GM12875 (cell line): ENCODE measurements at regions not wholly inside any gene's neighbourhood (a gene's known extent, or its start where the extent isn't known, plus 50 kb on each side); places are given as distances from the start of the nearest gene placed in this dataset.

Experiments
- H3K4me3 ChIP-seq: one replicate; pipeline ENCODE4 v1.5.1; 2011; ENCODE audit warnings: low read depth, low read length, control low read depth
- TF ChIP-seq, protein P1 (sequence below): IDR thresholded peaks from 2 replicates; pipeline ENCODE4 v1.5.1; 2011; ENCODE audit warnings: low read depth, mild to moderate bottlenecking, control low read depth, inconsistent platforms, low read length, moderate library complexity, borderline replicate concordance; ENCODE audit not compliant: insufficient read depth

DNA sequence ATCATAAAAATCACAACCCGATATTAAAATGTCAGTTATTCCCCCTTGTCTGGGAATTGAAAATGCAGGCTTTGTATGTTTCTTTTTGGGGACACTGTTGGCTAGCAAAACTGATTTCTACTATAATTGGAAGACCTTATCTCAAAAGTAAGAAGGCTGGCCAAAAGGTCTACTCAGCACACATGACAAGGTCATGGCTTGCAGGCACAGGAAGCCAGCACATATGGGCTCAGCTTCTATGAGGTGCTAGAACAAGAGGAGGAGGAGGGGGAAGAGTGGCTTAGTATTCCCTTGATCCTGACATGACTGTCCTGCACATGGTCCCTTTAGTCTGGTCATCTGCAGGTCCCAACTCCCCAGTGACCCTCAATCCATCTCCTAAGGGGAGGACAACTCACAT lies 681.2 kb downstream of the SQOR start:
- TF ChIP-seq, protein P1, sequence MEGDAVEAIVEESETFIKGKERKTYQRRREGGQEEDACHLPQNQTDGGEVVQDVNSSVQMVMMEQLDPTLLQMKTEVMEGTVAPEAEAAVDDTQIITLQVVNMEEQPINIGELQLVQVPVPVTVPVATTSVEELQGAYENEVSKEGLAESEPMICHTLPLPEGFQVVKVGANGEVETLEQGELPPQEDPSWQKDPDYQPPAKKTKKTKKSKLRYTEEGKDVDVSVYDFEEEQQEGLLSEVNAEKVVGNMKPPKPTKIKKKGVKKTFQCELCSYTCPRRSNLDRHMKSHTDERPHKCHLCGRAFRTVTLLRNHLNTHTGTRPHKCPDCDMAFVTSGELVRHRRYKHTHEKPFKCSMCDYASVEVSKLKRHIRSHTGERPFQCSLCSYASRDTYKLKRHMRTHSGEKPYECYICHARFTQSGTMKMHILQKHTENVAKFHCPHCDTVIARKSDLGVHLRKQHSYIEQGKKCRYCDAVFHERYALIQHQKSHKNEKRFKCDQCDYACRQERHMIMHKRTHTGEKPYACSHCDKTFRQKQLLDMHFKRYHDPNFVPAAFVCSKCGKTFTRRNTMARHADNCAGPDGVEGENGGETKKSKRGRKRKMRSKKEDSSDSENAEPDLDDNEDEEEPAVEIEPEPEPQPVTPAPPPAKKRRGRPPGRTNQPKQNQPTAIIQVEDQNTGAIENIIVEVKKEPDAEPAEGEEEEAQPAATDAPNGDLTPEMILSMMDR = no peak
- no peak overlapping the region for H3K4me3 ChIP-seq

- H3K4me3 ChIP-seq = no peak overlapping the region
- TF ChIP-seq, protein P1 = no peak
Measured at GRCh38 chr15:46317029-46317428, 682.2 kb downstream of the SQOR start.

GRCh38 chr15:46322753-46323152 lies 687.9 kb downstream of the SQOR start:
- no peak overlapping the region for H3K4me3 ChIP-seq
- TF ChIP-seq, protein P1 = no peak

DNA sequence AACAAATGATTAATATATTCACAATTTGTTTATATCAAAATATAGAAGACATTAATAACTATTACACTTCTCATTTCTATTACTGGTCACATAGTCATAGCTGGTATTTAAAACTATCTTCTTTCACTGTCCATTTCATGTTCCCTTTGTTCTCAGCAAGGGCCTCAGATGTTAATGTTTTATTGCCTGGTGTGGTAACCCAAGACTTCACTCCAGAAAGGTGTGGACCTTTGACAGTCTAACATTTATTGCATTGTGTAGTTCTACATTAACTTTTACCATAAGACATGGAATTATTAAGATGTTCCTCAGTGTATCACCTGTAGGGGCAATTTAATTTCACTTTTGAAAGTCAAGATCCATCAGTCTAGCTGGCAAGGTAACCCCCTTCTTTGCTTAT lies 691.3 kb downstream of the SQOR start:
- H3K4me3 ChIP-seq = no peak overlapping the region
- TF ChIP-seq, protein P1 = no peak

GRCh38 chr15:46328821-46329220 lies 694.0 kb downstream of the SQOR start:
- H3K4me3 ChIP-seq = no peak overlapping the region
- TF ChIP-seq, protein P1 = no peak

DNA sequence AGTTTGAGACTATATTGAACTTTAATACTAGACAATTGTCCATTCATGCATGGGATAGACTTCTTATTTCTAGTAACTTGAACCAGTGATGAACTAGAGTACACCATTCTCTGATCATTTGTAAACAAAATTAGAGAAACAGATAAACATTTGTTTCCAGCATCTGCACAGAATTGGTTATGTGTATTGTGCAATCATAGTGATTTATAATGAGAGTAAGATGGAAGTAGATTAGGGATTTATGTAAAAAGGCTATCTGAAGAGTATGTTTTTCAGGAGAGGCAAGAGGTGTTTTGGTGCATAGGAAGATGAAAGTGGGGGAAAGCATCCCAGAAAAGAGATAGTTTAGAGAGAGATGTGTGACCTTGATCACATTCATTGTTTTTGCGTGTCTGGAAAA lies 695.0 kb downstream of the SQOR start:
- TF ChIP-seq, protein P1 = no peak
- no peak overlapping the region for H3K4me3 ChIP-seq

GRCh38 chr15:46331546-46331945 lies 696.7 kb downstream of the SQOR start:
- no peak overlapping the region for H3K4me3 ChIP-seq
- TF ChIP-seq, protein P1 = no peak
